Inferior parietal cortex (tissue), 1 donor: ENCODE measurements at regions not wholly inside any gene's neighbourhood (a gene's known extent, or its start where the extent isn't known, plus 50 kb on each side); places are given as distances from the start of the nearest gene placed in this dataset.

Experiments used
- DNase-seq: peaks from one replicate; pipeline ENCODE4 v3.0.0-alpha.2; 2016; ENCODE audit errors: extremely low spot score

DNA sequence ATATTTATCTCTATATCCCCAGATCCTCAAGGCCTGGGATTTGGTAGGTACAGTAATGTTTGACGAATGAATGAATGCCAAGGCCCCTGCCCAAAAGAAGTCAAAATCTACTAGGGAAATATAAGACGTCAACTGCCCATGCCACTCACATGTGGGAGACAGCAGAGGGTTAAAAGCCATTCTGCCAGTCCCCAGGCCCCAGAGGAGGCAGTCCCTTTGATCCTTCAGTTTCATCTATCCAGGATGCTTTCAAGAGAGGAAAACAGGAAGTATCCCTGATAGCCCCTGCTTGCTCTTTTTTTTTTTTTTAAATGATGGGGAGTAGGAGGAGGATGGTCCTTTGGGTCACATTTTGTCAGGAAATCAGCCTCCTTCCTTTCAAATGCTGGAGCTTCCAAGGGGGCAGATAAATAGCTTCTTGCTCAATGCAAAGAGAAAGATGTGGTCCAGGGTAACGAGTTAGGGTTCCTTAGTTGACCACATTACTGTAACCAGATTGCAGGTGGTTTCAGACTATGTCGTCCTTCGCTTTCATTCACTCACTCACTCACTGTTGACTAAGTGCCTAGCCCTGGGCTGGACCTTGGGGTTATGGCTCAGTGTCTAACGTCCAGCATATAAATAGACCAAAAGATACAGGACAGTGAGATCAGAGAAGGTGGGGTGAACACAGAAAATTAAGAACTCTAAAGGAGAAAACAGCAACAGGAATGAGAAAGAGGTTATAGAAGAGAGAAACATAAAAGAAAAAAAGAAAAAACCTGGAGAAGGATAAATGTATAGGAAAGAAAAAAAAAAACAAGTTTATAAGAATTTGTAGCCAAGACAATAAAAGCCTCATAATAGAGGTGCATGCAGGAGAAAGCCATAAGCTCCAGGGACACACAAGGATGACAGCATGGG is 64.6 kb upstream of the PIM1 start:
- DNase-seq, result no peak

DNA sequence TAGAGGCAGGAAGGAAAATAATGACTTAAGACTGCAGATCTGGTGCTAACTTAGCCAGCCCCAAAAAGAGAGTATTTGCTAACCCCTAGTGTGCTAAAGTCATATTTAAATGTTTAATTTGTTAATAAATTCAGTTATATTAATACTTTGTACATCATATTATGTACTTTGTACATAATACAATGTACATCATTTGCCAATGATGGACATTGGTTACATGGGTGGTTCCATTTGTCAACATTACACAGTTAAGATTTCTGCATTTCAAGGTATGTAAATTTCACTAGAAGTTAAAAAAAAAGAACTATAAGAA is 63.9 kb upstream of the PIM1 start:
- no peak for DNase-seq

DNA sequence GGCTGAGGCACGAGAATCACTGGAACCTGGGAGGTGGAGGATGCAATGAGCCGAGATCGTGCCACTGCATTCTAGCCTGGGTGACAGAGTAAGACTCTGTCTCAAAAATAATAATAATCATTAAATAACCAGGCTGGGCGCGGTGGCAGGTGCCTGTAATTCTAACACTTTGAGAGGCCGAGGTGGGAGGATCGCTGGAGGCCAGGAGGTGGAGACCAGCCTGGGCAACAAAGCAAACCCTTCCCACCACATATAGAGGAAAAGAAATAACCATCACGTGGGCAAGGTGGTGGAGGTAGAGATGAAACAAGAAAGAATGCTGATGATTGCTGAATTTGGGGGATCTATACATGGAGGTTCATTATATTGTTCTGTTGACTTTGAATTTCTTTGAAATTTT is 63.4 kb upstream of the PIM1 start:
- no peak for DNase-seq

DNA sequence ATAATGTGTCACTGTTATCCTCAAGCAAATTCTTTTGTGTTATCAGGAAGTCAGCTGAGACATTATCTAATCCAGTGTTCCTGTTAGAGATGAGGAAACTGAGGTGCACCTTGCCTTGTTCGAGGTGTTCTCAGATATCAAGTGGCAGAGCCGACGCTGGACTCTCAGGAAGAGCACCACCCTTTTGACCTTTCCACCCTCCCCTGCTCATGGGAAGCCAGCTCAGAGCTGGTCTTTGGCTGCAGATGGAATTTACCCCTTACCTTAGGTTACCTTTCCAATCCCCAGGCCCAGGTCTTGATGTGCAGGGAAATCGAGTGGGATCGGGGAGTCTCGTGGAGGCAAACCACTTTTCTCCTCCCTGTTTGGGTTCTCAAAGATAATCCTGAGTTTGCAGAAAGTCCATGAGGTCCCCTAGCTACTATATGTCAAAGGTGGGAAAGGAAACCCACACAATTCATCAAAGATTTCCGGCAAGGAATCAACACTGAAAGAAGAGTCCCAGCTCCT is 62.9 kb upstream of the PIM1 start:
- no peak for DNase-seq

DNA sequence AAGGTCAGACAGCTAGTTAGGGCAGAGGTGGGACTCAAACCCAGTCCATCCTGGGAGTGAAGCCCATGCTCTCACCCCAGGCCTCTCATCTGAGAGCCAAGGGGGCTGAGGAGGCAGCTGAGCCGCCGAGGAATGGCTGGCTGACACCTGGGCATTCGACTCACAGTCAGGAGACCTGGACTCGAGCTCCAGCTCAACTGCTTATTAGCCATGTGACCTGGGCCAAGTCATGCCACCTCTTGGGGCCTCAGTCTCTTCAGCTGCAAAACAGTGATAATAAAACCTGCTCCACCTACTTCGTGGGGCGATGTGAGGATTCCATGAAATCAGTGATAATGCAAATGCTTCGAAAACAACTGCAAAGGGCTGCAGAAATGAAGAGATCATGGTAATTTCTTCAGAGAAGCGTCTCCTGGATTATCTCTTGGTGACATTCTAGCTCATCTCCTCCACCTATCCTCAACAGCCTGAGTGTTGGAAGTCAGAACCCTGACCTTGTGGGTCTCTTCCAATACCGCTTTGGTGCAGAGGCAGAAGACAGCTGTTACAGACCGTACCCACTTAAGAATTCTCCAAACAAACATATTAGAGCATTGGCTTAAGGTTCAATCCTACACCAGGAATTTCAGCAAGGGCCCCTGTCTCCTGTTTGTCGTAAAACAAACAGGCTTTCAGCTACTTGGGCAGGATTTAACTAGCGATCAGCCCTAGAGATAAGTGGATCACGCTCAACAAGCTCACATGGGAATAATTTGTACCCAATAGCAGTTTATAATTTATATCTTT is 60.0 kb upstream of the PIM1 start:
- DNase-seq, result no peak

DNA sequence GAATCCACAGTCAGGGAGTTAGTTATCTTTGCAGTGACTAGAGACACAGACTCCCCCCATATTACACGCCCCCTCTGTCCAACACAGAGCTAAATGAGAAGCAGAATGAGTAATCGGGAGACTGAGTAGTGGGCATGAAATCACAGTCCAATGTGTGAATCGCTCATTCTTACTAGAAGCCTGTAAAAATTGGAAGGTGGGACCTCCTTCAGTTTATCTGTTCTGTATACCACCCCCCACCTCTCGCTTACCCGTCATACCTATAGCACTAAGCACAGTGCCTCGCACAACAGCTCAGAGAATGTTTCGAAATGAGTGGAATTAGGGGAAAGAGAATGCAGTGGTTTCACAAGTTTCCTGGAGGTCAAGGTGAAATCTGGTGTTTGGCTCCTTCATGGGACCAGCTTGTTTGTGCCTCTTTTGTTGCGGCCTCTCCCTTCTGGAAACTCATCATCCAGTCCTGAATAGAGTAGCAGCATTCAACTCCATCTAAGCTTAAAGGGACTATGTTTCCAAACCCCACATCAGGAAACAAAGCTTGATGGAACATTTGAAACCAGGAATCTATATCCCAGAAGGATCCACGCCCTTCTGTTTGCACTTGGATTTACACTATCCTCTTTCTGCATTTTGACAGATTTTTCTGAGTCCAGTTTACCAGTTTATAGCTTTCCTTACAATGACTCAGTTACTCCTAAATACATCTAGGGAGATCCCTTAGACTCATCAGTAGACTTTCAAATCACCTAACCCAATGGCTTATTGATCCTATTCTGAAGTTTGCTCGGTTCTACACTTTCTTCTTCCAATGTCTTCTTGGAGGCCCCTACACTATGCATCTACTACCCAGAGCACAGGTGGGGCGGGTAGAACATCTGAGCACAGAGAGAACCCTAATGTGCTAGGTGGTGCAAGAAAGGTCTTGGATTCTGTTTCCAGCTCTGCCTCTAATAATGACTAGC is 59.2 kb upstream of the PIM1 start:
- no peak for DNase-seq

DNA sequence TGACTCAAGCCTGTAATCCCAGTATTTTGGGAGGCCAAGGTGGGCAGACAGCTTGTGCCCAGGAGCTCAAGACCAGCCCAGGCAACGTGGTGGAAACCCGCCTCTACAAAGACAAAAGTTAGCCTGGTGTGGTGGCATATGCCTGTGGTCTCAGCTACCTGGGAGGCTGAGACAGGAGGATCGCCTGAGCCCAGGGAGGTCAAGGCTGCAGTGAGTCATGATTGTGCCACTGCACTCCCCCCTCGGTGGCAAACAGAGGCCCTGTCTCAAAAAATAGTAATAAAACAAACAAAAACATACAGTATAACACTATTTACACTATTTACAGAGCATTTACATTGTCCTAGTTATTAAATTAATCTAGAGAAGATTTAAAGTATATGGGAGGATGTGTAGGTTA is 56.0 kb upstream of the PIM1 start:
- no peak for DNase-seq

DNA sequence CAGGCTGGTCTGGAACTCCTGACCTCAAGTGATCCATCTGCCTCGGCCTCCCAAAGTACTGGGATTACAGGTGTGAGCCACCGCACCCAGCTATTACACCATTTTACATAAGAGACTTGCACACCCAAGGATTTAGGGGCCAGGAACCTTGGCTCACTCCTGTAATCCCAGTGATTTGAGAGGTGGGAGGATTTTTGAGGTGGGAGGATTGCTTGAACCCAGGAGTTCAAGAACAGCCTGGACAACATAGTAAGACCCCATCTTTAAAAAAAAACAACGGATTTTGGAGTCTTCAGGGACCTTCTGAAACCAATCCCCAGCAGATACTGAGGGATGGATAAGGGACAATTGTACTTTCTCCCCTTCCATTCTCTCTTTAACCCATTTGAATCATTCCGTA is 55.3 kb upstream of the PIM1 start:
- no peak for DNase-seq

DNA sequence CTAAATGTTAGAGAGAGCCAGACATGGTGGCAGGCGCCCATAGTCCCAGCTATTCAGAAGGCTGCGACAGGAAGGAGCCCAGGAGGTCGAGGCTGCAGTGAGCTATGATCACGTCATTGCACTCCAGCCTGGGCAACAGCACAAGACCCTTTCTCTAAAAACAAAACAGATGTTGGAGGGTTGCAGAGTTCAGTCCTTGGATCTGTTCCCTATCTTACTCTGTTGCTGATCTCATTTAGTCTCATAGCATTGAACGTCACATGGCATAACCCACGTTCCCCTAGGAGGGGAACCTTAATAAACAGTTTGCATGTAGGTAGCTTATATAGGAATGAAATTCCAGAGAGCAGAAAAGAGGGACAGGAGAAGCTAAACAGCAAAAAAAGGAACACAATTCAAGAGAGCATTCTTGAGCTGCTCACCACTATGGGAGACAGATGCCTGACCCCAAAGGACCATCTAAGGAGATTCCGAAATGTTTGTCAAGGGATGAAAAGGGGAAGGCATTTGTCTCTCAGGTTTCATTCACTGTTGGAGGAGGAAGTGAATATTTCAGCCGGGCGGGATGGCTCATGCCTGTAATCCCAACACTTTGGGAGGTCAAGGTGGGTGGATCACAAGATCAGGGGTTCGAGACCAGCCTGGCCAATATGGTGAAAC is 54.6 kb upstream of the PIM1 start:
- DNase-seq, result no peak

DNA sequence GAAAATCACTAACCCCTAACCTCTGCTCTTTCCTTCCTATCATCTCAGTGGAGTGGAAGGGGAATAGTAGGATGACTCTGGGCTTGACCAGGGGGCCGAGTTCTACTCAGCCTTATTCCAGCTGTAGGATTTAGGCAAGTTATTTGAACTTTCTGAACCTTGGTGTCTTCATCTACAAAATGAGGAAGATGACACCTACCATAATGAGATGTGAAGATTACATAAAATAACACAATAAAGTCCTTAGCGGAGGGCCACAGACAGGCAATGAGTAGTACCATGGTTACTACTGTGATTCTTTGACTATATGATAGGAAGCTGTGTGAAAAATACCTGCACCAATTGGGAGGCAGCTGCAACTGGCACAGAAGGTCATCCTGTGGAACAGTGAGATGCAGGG is 53.6 kb upstream of the PIM1 start:
- no peak for DNase-seq

DNA sequence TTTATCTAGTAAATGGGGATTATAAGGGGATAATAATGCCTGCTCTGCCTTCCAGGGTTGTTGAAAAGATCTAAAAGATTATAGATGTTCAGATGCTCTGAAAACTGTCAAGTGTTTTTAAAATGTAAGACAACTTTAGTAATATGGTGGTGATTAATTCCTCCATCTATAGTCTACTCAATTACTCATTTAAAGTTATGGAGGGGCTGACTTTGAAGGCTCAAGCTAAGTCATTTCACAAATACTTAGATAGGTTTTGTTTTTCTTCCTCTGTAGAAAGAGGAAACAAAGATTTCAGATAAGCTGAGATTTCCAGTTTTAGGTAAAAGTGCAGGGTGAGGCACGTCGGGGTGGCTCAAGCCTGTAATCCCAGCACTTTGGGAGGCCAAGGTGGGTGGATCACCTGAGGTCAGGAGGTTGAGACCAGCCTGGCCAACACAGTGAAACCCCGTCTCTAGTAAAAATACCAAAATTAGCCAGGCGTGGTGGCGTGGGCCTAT is 50.5 kb upstream of the PIM1 start:
- no peak for DNase-seq
